PC-3 (cell line): ENCODE measurements at regions not wholly inside any gene's neighbourhood (a gene's known extent, or its start where the extent isn't known, plus 50 kb on each side); places are given as distances from the start of the nearest gene placed in this dataset.
"Not testable (repeated sequence)": the region's sequence is repeated elsewhere in the genome, so short reads cannot be mapped to it uniquely, and the experiment has no call there.

Experiments
- ATAC-seq: fragments of 200-7000 bp; cut with Tn5 transposase; 2 replicates; pipeline ENCODE4 v1.9.1; 2020; ENCODE audit warnings: mild to moderate bottlenecking, moderate library complexity
- BruUV-seq: library from RNA; stranded (reverse); fragments of 400-500 nt; replicated peaks from 2 replicates; lab custom pipeline; 2021; lab: Mats Ljungman, UMichigan
- CTCF ChIA-PET: fragments of 300-600 bp; sonication (Branson Sonifier 250); formaldehyde crosslinking; loops from one replicate; lab custom pipeline; 2022; ENCODE audit warnings: antibody characterized with exemption; lab: Charles Lee
- POLR2A ChIA-PET: fragments of 300-600 bp; sonication (Branson Sonifier 250); formaldehyde crosslinking; loops from one replicate; lab custom pipeline; 2022; ENCODE audit warnings: antibody characterized with exemption; ENCODE audit not compliant: unreplicated experiment; lab: Charles Lee
- DNase-seq: peaks from one replicate; pipeline ENCODE4 v3.0.0-alpha.2; 2015
- H2AFZ ChIP-seq: fragments of 300-600 bp; sonication (generic); 2 replicates; pipeline ENCODE4 v1.6.0; 2016; ENCODE audit warnings: antibody characterized with exemption, low read length
- H3F3A ChIP-seq: fragments of 300-600 bp; sonication (generic); one replicate; pipeline ENCODE4 v1.6.0; 2017; ENCODE audit warnings: antibody characterized with exemption, low read length, control low read depth, mild to moderate bottlenecking; ENCODE audit not compliant: unreplicated experiment
- H3K27ac ChIP-seq: fragments of 300-600 bp; sonication (generic); 2 replicates; pipeline ENCODE4 v1.5.1; 2016; ENCODE audit warnings: mild to moderate bottlenecking, low read length
- H3K27me3 ChIP-seq: fragments of 300-600 bp; sonication (generic); 2 replicates; pipeline ENCODE4 v1.6.1; 2016; ENCODE audit warnings: low read length, mixed read lengths
- H3K36me3 ChIP-seq: fragments of 300-600 bp; sonication (generic); 2 replicates; pipeline ENCODE4 v1.6.1; 2016; ENCODE audit warnings: low read depth, mixed run types, low read length, mixed read lengths
- H3K4me1 ChIP-seq: fragments of 300-600 bp; sonication (generic); 2 replicates; pipeline ENCODE4 v1.5.1; 2016; ENCODE audit warnings: low read length; ENCODE audit not compliant: insufficient read depth
- H3K4me2 ChIP-seq: fragments of 300-600 bp; sonication (generic); 2 replicates; pipeline ENCODE4 v1.6.0; 2016; ENCODE audit warnings: low read length
- H3K4me3 ChIP-seq: fragments of 300-600 bp; sonication (generic); 2 replicates; pipeline ENCODE4 v1.5.1; 2016; ENCODE audit warnings: mild to moderate bottlenecking, low read length, mixed read lengths
- H3K79me2 ChIP-seq: fragments of 300-600 bp; sonication (generic); 2 replicates; pipeline ENCODE4 v1.6.1; 2017; ENCODE audit warnings: low read length, mixed read lengths
- H3K9ac ChIP-seq: fragments of 300-600 bp; sonication (generic); 2 replicates; pipeline ENCODE4 v1.6.0; 2016; ENCODE audit warnings: mild to moderate bottlenecking, low read length
- H3K9me2 ChIP-seq: fragments of 300-600 bp; sonication (generic); replicated peaks from 2 replicates; pipeline ENCODE4 v1.6.1; 2016; ENCODE audit warnings: mixed run types, low read length, mixed read lengths
- H3K9me3 ChIP-seq: fragments of 300-600 bp; sonication (generic); 2 replicates; pipeline ENCODE4 v1.6.1; 2016; ENCODE audit warnings: low read length, mixed read lengths
- H4K20me1 ChIP-seq: fragments of 300-600 bp; sonication (generic); 2 replicates; pipeline ENCODE4 v1.6.1; 2016; ENCODE audit warnings: low read length, mixed read lengths
- EZH2 ChIP-seq: fragments of 300-600 bp; sonication (generic); IDR thresholded peaks from one replicate; pipeline ENCODE4 v1.6.1; 2017; ENCODE audit warnings: antibody characterized with exemption, mild to moderate bottlenecking, low read length; ENCODE audit not compliant: unreplicated experiment
- EZH2phosphoT487 ChIP-seq: fragments of 300-600 bp; sonication (generic); IDR thresholded peaks from 2 replicates; pipeline ENCODE4 v1.6.1; 2018; ENCODE audit warnings: mild to moderate bottlenecking, antibody characterized with exemption, low read length, borderline replicate concordance
- intact Hi-C: fragments of 100-400 bp; cut with micrococcal nuclease; formaldehyde crosslinking; loops from 2 replicates; pipeline ENCODE4 v1.9.0; 2023
- TF ChIP-seq, protein P1 (sequence below): fragments of 300-600 bp; sonication (generic); conservative IDR thresholded peaks from 2 replicates; pipeline ENCODE4 v1.5.1; 2017; ENCODE audit warnings: antibody characterized with exemption, low read depth, mild to moderate bottlenecking, low read length

DNA sequence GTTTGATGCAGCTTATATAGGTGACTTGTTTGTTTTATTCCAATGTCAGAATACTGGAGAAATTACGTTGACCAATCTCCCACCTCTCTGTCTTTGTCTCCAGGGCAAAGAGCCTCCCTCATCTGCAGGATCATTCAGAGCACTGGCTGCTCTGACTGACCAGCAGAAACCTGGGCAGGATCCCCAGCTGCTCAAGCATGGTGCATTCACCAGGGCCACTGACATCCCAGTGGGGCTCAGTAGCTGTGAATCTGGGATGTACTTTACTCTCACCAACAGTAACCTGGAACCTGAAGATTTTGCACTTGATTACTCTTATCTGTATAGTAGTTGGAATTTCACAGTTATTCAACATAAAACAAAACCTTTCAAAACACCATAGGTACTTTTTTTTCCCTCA, 235.9 kb downstream of the ANKRD36 start:
- H3K27ac ChIP-seq, result no peak overlapping the region

DNA sequence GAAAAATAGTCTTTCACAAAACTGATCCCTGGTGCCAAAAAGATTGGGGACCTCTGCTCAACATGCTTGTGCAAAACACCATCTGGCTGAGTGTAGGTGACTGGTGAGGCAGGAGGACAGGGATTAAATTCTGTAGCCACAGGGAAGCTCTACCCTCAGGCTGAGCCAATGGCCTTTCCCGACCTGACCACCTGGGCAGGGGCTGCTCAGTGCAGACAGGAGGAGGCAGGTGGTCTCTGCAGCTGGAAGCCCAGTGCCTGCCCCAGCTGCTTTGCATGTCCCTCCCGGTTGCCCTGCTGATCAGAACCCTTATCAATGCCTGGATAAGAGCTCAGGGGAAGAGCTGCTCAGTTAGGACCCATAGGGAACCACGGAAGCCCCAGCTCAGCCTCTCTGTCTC, 235.3 kb downstream of the ANKRD36 start:
- intact Hi-C loops, result no loop called here
- ATAC-seq (no peak), DNase-seq (no peak)
- H3K9ac ChIP-seq, result no peak overlapping the region
- H3F3A ChIP-seq, result no peaks in the 10 kb centered on the region
- no peaks in the 10 kb centered on the region for H3K9me3 ChIP-seq
- POLR2A ChIA-PET, result no interaction called here
- no TSS peak for BruUV-seq
- H3K36me3 ChIP-seq, result no peaks in the 10 kb centered on the region
- no peak overlapping the region for H3K4me2 ChIP-seq
- H3K4me1 ChIP-seq, result no peaks in the 10 kb centered on the region
- H3K4me3 ChIP-seq, result no peak overlapping the region
- CTCF ChIA-PET, result no interaction called here
- no peak overlapping the region for H2AFZ ChIP-seq
- no peak for TF ChIP-seq EZH2phosphoT487
- no peak for TF ChIP-seq EZH2
- TF ChIP-seq, protein P1, sequence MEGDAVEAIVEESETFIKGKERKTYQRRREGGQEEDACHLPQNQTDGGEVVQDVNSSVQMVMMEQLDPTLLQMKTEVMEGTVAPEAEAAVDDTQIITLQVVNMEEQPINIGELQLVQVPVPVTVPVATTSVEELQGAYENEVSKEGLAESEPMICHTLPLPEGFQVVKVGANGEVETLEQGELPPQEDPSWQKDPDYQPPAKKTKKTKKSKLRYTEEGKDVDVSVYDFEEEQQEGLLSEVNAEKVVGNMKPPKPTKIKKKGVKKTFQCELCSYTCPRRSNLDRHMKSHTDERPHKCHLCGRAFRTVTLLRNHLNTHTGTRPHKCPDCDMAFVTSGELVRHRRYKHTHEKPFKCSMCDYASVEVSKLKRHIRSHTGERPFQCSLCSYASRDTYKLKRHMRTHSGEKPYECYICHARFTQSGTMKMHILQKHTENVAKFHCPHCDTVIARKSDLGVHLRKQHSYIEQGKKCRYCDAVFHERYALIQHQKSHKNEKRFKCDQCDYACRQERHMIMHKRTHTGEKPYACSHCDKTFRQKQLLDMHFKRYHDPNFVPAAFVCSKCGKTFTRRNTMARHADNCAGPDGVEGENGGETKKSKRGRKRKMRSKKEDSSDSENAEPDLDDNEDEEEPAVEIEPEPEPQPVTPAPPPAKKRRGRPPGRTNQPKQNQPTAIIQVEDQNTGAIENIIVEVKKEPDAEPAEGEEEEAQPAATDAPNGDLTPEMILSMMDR, result no peak
- H3K9me2 ChIP-seq, result no peaks in the 10 kb centered on the region
- H3K79me2 ChIP-seq, result no peaks in the 10 kb centered on the region
- no peaks in the 10 kb centered on the region for H4K20me1 ChIP-seq
- peaks cover 37% of the 10 kb centered on the region for H3K27me3 ChIP-seq
- H3K27ac ChIP-seq, result no peak overlapping the region

More for the DNA sequence above, 235.9 kb downstream of the ANKRD36 start:
- ChIA-PET CTCF (no interaction called here), POLR2A (no interaction called here)
- no peak overlapping the region for H2AFZ ChIP-seq
- H3K4me3 ChIP-seq, result no peak overlapping the region
- H4K20me1 ChIP-seq, result no peaks in the 10 kb centered on the region
- no peaks in the 10 kb centered on the region for H3K79me2 ChIP-seq
- ATAC-seq (no peak), DNase-seq (no peak)
- H3K4me1 ChIP-seq, result no peaks in the 10 kb centered on the region
- no peaks in the 10 kb centered on the region for H3K9me3 ChIP-seq
- H3K9me2 ChIP-seq, result no peaks in the 10 kb centered on the region
- TF ChIP-seq, protein P1, result no peak
- TF ChIP-seq EZH2phosphoT487, result no peak
- no peak for TF ChIP-seq EZH2
- H3K36me3 ChIP-seq, result no peaks in the 10 kb centered on the region
- no peak overlapping the region for H3K9ac ChIP-seq
- intact Hi-C loops, result no loop called here
- H3F3A ChIP-seq, result no peaks in the 10 kb centered on the region
- no TSS peak for BruUV-seq
- H3K27me3 ChIP-seq, result peaks cover 43% of the 10 kb centered on the region
- no peak overlapping the region for H3K4me2 ChIP-seq

DNA sequence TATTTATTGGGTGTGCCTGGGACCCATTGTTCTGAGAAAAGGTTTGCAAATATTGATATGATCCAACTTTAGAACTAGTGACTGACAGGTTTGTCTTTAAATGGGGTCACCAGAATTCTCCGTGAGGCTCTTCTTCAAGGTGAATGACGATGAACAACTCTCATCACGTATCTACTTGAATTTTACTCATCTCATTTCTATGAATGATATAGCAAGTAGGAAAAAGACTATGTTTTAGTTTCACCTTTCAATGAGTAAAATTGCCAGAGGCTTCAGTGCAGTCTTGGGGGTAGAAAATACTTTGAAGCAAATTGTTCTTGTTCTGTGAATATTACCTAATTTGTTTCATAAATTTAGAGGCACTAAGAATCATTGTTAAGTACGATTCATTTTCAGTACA, 232.0 kb downstream of the ANKRD36 start:
- H3K9ac ChIP-seq, H3K36me3 ChIP-seq, H2AFZ ChIP-seq, H3K4me3 ChIP-seq, H3K79me2 ChIP-seq, H4K20me1 ChIP-seq, BruUV-seq, H3K27ac ChIP-seq, POLR2A ChIA-PET, H3F3A ChIP-seq, intact Hi-C loops, DNase-seq, H3K9me3 ChIP-seq, CTCF ChIA-PET, H3K4me2 ChIP-seq, ATAC-seq, H3K4me1 ChIP-seq, H3K9me2 ChIP-seq: not testable (repeated sequence)
- H3K27me3 ChIP-seq, result 0 out of 2 replicates have a peak, but pooled peaks cover 12% of the 10 kb centered on the region

DNA sequence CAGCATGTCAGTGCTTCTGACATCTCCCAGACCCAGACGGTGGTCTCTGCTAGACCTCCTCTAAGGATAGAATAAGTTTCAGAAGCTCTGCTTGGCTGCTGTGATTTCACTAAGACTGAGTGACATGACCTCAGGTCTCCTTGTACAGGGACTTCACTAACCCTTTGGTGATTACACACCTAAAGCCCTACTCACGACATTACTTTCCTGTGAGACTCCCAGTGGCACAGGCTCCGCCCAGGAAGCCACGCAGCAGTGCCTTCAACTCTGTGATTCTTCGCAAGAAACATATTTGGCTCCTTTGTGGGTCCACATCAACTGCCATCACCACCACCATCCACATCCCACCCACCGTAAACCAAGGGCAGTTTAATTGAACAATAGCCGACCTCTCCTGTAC, 220.7 kb downstream of the ANKRD36 start:
- H3K27ac ChIP-seq, ATAC-seq, H3K9me2 ChIP-seq, intact Hi-C loops, BruUV-seq, H3K36me3 ChIP-seq, CTCF ChIA-PET, H4K20me1 ChIP-seq, H2AFZ ChIP-seq, DNase-seq, POLR2A ChIA-PET, H3K4me2 ChIP-seq, H3K9ac ChIP-seq, H3K4me3 ChIP-seq, H3K79me2 ChIP-seq, H3F3A ChIP-seq, H3K9me3 ChIP-seq, H3K4me1 ChIP-seq, H3K27me3 ChIP-seq: not testable (repeated sequence)

DNA sequence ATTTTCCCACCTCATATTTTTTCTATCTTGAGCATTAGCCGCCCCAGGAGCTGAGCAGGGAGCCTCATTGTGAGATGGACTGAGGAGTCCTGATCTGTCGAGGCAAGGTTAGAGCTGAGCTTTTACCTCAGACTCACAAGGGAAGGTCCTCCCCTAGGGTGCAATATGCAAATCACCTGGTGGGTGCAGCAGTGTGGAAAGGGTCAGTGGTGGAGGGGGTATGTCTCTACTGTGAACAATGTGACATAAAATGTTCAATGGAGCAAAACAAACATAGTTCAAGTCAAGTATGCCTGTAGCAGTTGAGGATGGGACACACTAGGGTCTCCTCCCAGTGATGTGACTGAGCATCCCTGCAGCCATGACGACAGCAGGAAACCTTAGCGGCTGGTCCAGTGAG, 219.2 kb downstream of the ANKRD36 start:
- H3K36me3 ChIP-seq, POLR2A ChIA-PET, H2AFZ ChIP-seq, H4K20me1 ChIP-seq, BruUV-seq, DNase-seq, H3K4me2 ChIP-seq, CTCF ChIA-PET, H3K9me3 ChIP-seq, H3K27ac ChIP-seq, ATAC-seq, H3K9me2 ChIP-seq, H3K79me2 ChIP-seq, intact Hi-C loops, H3K4me1 ChIP-seq, H3K4me3 ChIP-seq, H3F3A ChIP-seq, H3K27me3 ChIP-seq, H3K9ac ChIP-seq: not testable (repeated sequence)
